Body of pancreas (tissue), 4 donors: ENCODE measurements at regions not wholly inside any gene's neighbourhood (a gene's known extent, or its start where the extent isn't known, plus 50 kb on each side); places are given as distances from the start of the nearest gene placed in this dataset.

Experiments used
- ATAC-seq: fragments of 150-250 bp; one replicate; pipeline ENCODE4 v1.9.1; 2016
- DNase-seq, 4 donors: peaks; one replicate each; pipeline ENCODE4 v3.0.0-alpha.2; 2019
- H3K27ac ChIP-seq, 4 donors: fragments of 200-600 bp; sonication (generic); 1 replicate in 3 of 4; 2 replicates in 1 of 4; pipeline versions ENCODE4 v1.5.1 to v1.6.1; 2016 to 2019; ENCODE audit warnings: mild to moderate bottlenecking in 1 of 4, mixed read lengths in 1 of 4, moderate library complexity in 1 of 4
- H3K27me3 ChIP-seq, 2 donors: fragments of 200-600 bp; sonication (generic); one replicate each; pipeline ENCODE4 v1.6.0; 2016; ENCODE audit warnings: mild to moderate bottlenecking in 1 of 2
- H3K36me3 ChIP-seq, 2 donors: fragments of 200-600 bp; sonication (generic); replicated peaks in 1 of 2; 2 replicates each; pipeline ENCODE4 v1.5.1; 2016; ENCODE audit warnings: low read depth in 2 of 2; ENCODE audit not compliant: insufficient read depth in 1 of 2
- H3K4me1 ChIP-seq: fragments of 200-600 bp; sonication (generic); one replicate; pipeline ENCODE4 v1.6.0; 2016
- H3K4me3 ChIP-seq, 2 donors: fragments of 200-600 bp; sonication (generic); 1 replicate in 1 of 2; 2 replicates in 1 of 2; pipeline ENCODE4 v1.5.1; 2016 to 2019
- H3K9me3 ChIP-seq, 3 donors: fragments of 200-600 bp; sonication (generic); 1 replicate in 2 of 3; 2 replicates in 1 of 3; pipeline ENCODE4 v1.5.1; 2016
- CTCF ChIP-seq, 7 experiments: fragments of 450-650 bp in 4 of 7; fragments of 200-600 bp in 3 of 7; sonication (generic) in 3 of 7; IDR thresholded peaks; one replicate each; pipeline ENCODE4 v1.5.1; 2016 to 2019; ENCODE audit warnings: antibody characterized with exemption in 7 of 7
- POLR2A ChIP-seq, 3 donors: fragments of 450-650 bp; IDR thresholded peaks; one replicate each; pipeline ENCODE4 v1.6.1; 2016; ENCODE audit warnings: antibody characterized with exemption in 3 of 3, mild to moderate bottlenecking in 2 of 3
- WGBS, 2 donors: methylation state at CpG; one replicate each; pipeline ENCODE4 v1.1.5; 2017; 5-methylcytosine and 5-hydroxymethylcytosine counted together
- intact Hi-C: fragments of 100-400 bp; cut with DNase I; formaldehyde crosslinking; loops from one replicate; pipeline ENCODE4 v1.15.1; 2023

- no peaks in the 10 kb centered on the region for H3K4me1 ChIP-seq
- intact Hi-C loops: no loop called here
- 53 to 64% methylated on average over 3 of the region's 3 CpGs for WGBS, 2 donors
- no peak overlapping the region for H3K4me3 ChIP-seq
- no peak for DNase-seq
- H3K27me3 ChIP-seq: no peaks in the 10 kb centered on the region
- H3K27ac ChIP-seq: no peak overlapping the region
- ATAC-seq: no peak
- H3K36me3 ChIP-seq: no peaks in the 10 kb centered on the region
- no peak for TF ChIP-seq POLR2A (IDR thresholded peaks at IDR 0.05)
- TF ChIP-seq CTCF (IDR thresholded peaks at IDR 0.05): no peak
- H3K9me3 ChIP-seq: no peaks in the 10 kb centered on the region
Observed at GRCh38 chr2:41068740-41069139, 616.9 kb upstream of the SLC8A1 start.

- no peak overlapping the region for H3K27ac ChIP-seq
- ATAC-seq (no peak), DNase-seq (no peak)
- H3K27me3 ChIP-seq: no peaks in the 10 kb centered on the region
- no peak overlapping the region for H3K4me3 ChIP-seq
- H3K36me3 ChIP-seq: no peaks in the 10 kb centered on the region
- 53 to 69% methylated on average over 1 of the region's 1 CpG for WGBS, 2 donors
- intact Hi-C loops: no loop called here
- TF ChIP-seq POLR2A (IDR thresholded peaks at IDR 0.05): no peak
- no peak for TF ChIP-seq CTCF (IDR thresholded peaks at IDR 0.05)
- no peaks in the 10 kb centered on the region for H3K9me3 ChIP-seq
- no peaks in the 10 kb centered on the region for H3K4me1 ChIP-seq
Observed at GRCh38 chr2:41078341-41078740, 626.5 kb upstream of the SLC8A1 start.

DNA sequence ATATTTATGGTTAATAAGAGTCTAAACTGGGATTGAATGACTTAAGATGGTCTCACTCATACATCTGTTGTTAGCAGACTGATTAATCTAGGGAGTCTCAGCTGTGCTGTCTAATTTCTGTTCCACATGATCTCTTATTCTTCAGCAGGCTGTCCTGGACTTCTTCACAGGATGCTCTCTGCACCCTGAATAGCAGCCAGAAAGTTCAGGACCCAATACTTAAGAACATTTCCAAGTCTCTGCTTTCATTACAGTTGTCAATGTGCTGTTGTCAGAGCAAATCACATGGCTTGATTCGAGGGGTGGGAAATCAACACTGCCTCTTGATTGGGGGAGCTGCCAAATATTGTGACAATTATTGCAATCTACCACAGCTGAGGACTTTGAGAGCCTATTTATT lies 627.1 kb upstream of the SLC8A1 start:
- Histone ChIP-seq H3K27me3 (no peaks in the 10 kb centered on the region), H3K4me1 (no peaks in the 10 kb centered on the region), H3K36me3 (no peaks in the 10 kb centered on the region), H3K27ac (no peak overlapping the region), H3K9me3 (no peaks in the 10 kb centered on the region), H3K4me3 (no peak overlapping the region)
- WGBS, 2 donors: 35% methylated on average over 1 of the region's 1 CpG
- no peak for TF ChIP-seq CTCF (IDR thresholded peaks at IDR 0.05)
- no peak for TF ChIP-seq POLR2A (IDR thresholded peaks at IDR 0.05)
- DNase-seq (no peak), ATAC-seq (no peak)
- intact Hi-C loops: no loop called here

GRCh38 chr2:41084321-41084720 lies 632.4 kb upstream of the SLC8A1 start:
- ATAC-seq (no peak), DNase-seq (no peak)
- Histone ChIP-seq H3K4me1 (no peaks in the 10 kb centered on the region), H3K9me3 (no peaks in the 10 kb centered on the region), H3K27me3 (no peaks in the 10 kb centered on the region), H3K4me3 (no peak overlapping the region), H3K27ac (no peak overlapping the region), H3K36me3 (no peaks in the 10 kb centered on the region)
- intact Hi-C loops: no loop called here
- WGBS, 2 donors: 52 to 85% methylated on average over 3 of the region's 3 CpGs
- TF ChIP-seq CTCF (IDR thresholded peaks at IDR 0.05): no peak
- no peak for TF ChIP-seq POLR2A (IDR thresholded peaks at IDR 0.05)

- ATAC-seq (no peak), DNase-seq (no peak)
- intact Hi-C loops: no loop called here
- H3K4me1 ChIP-seq: no peaks in the 10 kb centered on the region
- H3K4me3 ChIP-seq: no peak overlapping the region
- no peaks in the 10 kb centered on the region for H3K27me3 ChIP-seq
- no peaks in the 10 kb centered on the region for H3K9me3 ChIP-seq
- no peak for TF ChIP-seq CTCF (IDR thresholded peaks at IDR 0.05)
- TF ChIP-seq POLR2A (IDR thresholded peaks at IDR 0.05): no peak
- H3K36me3 ChIP-seq: no peaks in the 10 kb centered on the region
- H3K27ac ChIP-seq: no peak overlapping the region
Observed at GRCh38 chr2:41087946-41088345, 636.1 kb upstream of the SLC8A1 start.
